Thyroid gland (tissue), 4 donors: ENCODE measurements at regions not wholly inside any gene's neighbourhood (a gene's known extent, or its start where the extent isn't known, plus 50 kb on each side); places are given as distances from the start of the nearest gene placed in this dataset.

Source experiments
- POLR2A ChIP-seq, 2 donors: fragments of 450-650 bp; IDR thresholded peaks; one replicate each; pipeline ENCODE4 v1.6.1; 2017; ENCODE audit warnings: antibody characterized with exemption in 2 of 2, mild to moderate bottlenecking in 2 of 2, moderate library complexity in 1 of 2
- TF ChIP-seq, protein P1 (sequence below), 6 experiments: fragments of 200-600 bp in 3 of 6; fragments of 450-650 bp in 3 of 6; sonication (generic) in 3 of 6; IDR thresholded peaks; one replicate each; pipeline ENCODE4 v1.5.1; 2016 to 2019; ENCODE audit warnings: antibody characterized with exemption in 6 of 6, mild to moderate bottlenecking in 2 of 6, inconsistent platforms in 1 of 6, moderate library complexity in 1 of 6

GRCh38 chr7:149604521-149604920 is 106.9 kb upstream of the ZNF746 start:
- TF ChIP-seq POLR2A (IDR thresholded peaks at IDR 0.05): no peak
- TF ChIP-seq, protein P1, sequence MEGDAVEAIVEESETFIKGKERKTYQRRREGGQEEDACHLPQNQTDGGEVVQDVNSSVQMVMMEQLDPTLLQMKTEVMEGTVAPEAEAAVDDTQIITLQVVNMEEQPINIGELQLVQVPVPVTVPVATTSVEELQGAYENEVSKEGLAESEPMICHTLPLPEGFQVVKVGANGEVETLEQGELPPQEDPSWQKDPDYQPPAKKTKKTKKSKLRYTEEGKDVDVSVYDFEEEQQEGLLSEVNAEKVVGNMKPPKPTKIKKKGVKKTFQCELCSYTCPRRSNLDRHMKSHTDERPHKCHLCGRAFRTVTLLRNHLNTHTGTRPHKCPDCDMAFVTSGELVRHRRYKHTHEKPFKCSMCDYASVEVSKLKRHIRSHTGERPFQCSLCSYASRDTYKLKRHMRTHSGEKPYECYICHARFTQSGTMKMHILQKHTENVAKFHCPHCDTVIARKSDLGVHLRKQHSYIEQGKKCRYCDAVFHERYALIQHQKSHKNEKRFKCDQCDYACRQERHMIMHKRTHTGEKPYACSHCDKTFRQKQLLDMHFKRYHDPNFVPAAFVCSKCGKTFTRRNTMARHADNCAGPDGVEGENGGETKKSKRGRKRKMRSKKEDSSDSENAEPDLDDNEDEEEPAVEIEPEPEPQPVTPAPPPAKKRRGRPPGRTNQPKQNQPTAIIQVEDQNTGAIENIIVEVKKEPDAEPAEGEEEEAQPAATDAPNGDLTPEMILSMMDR (IDR thresholded peaks at IDR 0.05): no peak
